HG02763 (cell line): ENCODE measurements at regions not wholly inside any gene's neighbourhood (a gene's known extent, or its start where the extent isn't known, plus 50 kb on each side); places are given as distances from the start of the nearest gene placed in this dataset.

Experiments
- ATAC-seq: cut with Tn5 transposase; IDR thresholded peaks from one replicate; pipeline ENCODE4 v1.9.1; 2021; ENCODE audit warnings: mild to moderate bottlenecking, moderate library complexity; ENCODE audit not compliant: unreplicated experiment

- ATAC-seq: no peak
Measured at GRCh38 chr13:80611310-80611709, 270.4 kb upstream of the SPRY2 start.

- ATAC-seq: no peak
Measured at GRCh38 chr13:80605716-80606115, 264.8 kb upstream of the SPRY2 start.

DNA sequence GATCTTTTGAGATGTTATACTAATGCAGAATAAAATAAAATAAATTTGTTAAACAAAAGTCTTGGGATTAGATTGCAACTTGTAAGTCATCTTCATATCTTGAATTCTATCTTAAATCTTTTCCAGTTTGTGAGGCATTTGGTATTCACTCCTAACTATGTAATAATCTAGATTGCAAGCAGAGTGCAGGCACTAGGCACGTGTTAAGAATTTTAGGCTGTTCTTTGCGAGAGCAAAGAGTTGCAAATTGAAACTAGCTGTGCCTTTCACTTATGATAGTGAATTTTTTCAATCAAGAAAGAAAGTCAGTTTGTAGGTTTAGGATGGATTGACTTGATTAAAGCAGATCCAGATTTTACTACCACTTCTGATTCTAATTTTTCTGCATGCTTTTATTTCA lies 264.1 kb upstream of the SPRY2 start:
- no peak for ATAC-seq

GRCh38 chr13:80604098-80604497 lies 263.2 kb upstream of the SPRY2 start:
- ATAC-seq: no peak

- ATAC-seq: no peak
Measured at GRCh38 chr13:80603351-80603750, 262.4 kb upstream of the SPRY2 start.

DNA sequence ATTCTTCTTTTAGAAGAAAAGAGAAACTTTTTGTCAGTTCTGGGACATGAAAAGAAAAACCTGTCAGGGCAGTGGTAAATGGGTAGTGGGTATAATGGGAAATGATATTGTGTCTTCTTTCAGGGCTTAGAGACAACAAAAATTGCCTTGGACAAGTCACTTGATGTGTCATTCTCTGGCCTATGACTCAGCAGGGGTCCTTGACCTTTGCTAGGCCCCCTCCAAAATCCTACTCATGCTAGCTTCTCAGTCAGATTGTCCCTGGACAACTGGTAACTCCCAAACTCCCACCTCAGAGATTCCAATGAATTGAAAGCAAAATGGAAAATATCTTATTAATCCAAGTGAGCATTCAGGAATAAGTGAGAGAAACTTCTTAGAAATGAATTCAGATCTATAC lies 258.8 kb upstream of the SPRY2 start:
- no peak for ATAC-seq

GRCh38 chr13:80598189-80598588 lies 257.3 kb upstream of the SPRY2 start:
- ATAC-seq: no peak

DNA sequence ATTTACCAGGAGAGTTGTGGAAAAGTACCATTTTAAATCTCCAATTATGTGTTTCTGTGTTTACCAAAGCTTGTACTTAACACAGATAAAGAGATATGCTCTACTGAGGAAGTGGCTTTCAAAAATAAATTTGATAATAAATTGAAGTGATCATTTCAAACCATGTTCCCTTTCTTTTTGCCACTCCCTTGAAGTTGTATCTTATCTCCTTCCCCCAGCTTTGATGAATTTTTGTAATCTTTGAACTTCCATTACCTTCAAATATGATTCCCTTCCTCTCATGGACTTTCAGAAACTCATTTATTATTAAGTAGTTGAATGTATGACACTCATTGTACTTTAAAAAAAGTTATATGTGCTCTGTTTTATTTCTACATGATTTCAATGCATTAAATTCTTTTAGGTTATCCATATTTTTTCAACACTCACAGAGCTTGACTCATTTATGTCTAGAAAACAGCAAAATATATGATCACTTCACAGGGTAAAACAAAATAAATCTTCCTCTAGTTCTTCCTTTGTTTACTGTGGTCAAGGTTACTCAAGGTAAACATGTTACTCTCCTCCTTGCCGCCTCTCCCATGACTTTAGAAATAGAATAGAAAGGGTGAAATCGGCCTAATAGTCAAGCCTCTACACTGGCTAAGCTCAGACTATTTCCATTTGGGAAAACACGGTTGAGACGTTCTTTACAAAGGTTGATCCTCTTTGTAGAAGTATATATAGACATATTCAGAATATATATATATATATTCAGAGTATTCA lies 251.2 kb upstream of the SPRY2 start:
- no peak for ATAC-seq

DNA sequence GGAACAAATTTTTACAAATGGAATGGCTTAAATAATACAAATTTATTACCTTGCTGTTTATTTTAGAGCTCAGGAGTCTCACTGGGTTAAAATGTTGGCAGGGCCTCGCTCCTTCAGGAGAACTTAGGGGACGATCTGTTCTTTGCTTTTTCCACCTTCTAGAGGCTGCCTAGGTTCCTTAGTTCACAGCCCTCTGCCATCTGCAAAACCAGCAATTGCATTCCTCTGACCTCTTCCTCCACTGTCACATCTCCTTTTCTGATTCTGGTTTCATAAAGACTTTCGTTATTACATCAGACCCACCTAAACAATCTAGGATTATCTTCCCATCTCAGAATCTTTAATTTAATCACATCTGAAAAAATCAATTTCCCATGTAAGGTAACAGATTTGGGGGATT lies 249.6 kb upstream of the SPRY2 start:
- ATAC-seq: no peak

GRCh38 chr13:80586356-80586755 lies 245.4 kb upstream of the SPRY2 start:
- no peak for ATAC-seq

GRCh38 chr13:80585531-80585930 lies 244.6 kb upstream of the SPRY2 start:
- ATAC-seq: no peak

GRCh38 chr13:80584785-80585184 lies 243.9 kb upstream of the SPRY2 start:
- no peak for ATAC-seq

DNA sequence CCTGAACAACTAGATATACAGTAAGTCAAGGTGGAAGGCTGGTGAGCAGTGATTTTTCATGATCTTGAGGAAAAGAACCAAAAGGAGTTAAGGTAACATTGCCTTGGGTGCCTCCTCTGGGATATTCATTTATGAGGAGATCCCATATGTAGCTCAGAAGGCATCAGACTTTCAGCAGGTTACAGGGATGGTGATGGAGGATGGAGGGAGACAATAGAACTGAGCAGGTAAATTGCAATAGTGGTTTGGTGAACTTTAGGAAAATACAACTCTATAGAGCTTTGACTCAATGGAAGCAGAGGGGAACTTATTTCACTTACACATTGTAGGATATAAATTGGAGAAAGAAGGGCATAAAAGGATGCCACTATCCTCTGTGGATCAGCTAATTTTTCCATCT lies 243.4 kb upstream of the SPRY2 start:
- ATAC-seq: no peak

- ATAC-seq: no peak
Measured at GRCh38 chr13:80577926-80578670, 237.2 kb upstream of the SPRY2 start.

DNA sequence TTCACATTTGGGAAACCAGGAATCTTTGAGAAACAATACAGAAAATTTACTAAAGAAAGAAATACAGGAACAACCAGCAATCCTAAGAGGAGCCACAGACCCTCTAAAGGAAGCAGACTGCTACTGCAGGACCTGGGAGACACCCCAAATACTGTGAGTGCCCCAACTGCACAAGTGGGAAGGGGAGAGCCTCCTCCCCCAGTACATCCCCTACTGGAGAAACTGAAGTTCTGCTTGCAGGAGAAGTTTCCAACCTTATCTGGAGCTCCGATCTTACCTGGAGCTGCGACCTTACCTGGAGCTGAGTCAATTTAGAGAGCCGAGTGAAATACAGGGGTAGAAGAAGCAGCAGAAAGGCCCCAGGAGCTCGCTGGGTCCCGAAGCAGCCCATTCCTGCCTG lies 236.4 kb upstream of the SPRY2 start:
- ATAC-seq: no peak

- ATAC-seq: no peak
Measured at GRCh38 chr13:80574113-80574850, 233.4 kb upstream of the SPRY2 start.

- ATAC-seq: no peak
Measured at GRCh38 chr13:80572923-80573316, 232.0 kb upstream of the SPRY2 start.

DNA sequence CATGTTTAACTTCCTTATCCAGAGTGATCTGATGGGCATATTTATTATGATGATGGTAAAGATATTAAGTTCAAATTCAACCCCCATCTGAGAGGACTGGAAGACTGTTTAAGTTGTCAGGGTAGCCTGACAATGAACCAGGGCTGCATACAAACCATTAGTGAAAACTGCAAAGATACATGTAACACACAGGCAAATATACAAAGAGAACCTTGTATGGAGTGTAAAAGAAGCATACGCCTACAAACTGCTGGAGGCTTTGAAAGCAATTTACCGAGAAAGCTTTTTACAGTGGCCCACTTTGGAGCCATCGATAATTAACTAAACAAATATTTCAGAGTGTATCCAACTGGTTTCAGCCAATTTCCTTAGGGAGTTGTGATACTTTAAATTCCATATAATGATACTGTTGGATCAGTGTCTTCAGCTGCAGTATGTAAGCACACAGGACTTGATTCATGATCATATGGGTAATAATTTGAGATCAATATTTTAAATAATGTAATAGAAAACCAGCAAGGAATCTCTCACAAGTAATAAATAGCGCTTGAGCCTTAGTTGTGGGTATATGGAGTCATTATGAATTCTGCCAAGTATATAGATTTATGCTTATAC lies 231.5 kb upstream of the SPRY2 start:
- no peak for ATAC-seq

DNA sequence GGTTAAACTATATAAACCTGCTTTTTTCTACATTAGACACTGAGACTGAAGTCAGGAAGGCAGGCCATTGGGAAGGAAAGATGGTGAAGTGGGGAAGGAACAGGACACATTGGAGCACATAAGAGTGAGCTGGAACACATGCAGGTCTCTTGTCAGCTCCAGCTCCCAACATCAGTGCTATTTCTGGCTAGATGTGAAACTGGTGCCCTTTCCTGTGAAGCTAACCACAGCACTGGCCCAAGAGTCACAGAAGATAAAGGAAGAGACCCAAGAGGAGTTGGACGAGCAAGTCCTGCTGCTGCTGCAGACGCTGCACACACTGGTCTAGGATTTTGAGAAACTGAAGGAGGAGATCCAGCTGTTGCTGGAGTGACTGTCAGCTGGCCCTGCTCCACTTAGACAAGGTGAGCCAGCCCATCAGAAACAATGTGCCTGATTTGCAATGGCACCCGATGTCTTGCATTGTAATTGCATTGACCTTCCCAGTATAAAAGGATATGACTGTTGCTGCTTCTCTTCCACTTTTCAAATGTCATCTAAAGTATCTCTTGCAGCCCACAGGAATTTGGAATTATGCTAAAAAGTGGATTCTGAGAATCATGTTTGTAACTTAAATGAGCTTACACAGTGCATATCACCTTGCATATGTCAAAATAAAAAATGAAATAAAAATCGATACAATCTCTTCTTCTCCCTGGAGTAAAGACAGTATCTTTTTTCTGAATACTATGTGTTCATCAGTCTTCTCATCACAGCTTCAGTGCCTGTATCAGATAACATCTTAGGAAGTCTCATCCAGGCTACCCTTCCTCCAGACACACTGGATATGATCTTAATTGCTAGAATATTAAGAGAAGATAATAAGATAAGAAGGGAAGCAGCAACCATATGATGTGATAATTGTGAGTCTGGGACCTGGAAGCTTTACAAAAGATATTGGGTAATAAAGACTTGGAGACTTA lies 230.7 kb upstream of the SPRY2 start:
- no peak for ATAC-seq

- no peak for ATAC-seq
Measured at GRCh38 chr13:80563439-80563838, 222.5 kb upstream of the SPRY2 start.
